HepG2 (cell line): ENCODE measurements at regions not wholly inside any gene's neighbourhood (a gene's known extent, or its start where the extent isn't known, plus 50 kb on each side); places are given as distances from the start of the nearest gene placed in this dataset.

ENCODE experiments used
- AHR ChIP-seq: IDR thresholded peaks from 2 replicates; pipeline ENCODE4 v1.6.1; 2018; ENCODE audit warnings: missing genetic modification reagents, missing compliant biosample characterization
- ARID2 ChIP-seq: sonication (generic); formaldehyde crosslinking; IDR thresholded peaks from 2 replicates; pipeline ENCODE4 v1.8.1; 2022; ENCODE audit warnings: mild to moderate bottlenecking, missing genetic modification reagents, borderline replicate concordance
- CENPX ChIP-seq: sonication (generic); formaldehyde crosslinking; IDR thresholded peaks from 2 replicates; pipeline ENCODE4 v1.9.0; 2021; ENCODE audit warnings: mild to moderate bottlenecking, missing genetic modification reagents, moderate library complexity
- CSRNP2 ChIP-seq: sonication (generic); formaldehyde crosslinking; conservative IDR thresholded peaks from 2 replicates; pipeline ENCODE4 v1.8.0; 2022; ENCODE audit warnings: low read depth, missing genetic modification reagents
- FIP1L1 ChIP-seq: fragments of 200-400 bp; formaldehyde crosslinking; IDR thresholded peaks from 2 replicates; pipeline ENCODE4 v1.6.1; 2018; ENCODE audit warnings: low read depth, mild to moderate bottlenecking, low read length, moderate library complexity, borderline replicate concordance; ENCODE audit not compliant: insufficient read depth
- FOXJ3 ChIP-seq: sonication (generic); formaldehyde crosslinking; IDR thresholded peaks from 2 replicates; pipeline ENCODE4 v1.4.0; 2020; ENCODE audit warnings: missing genetic modification reagents, mild to moderate bottlenecking, borderline replicate concordance
- HDAC6 ChIP-seq: fragments of 200-600 bp; sonication (generic); IDR thresholded peaks from 2 replicates; pipeline ENCODE4 v1.7.0; 2017; ENCODE audit warnings: mild to moderate bottlenecking, antibody characterized with exemption, low read length, low read depth
- HES4 ChIP-seq: sonication (generic); formaldehyde crosslinking; IDR thresholded peaks from 2 replicates; pipeline ENCODE4 v1.9.0; 2021; ENCODE audit warnings: mild to moderate bottlenecking, missing genetic modification reagents, borderline replicate concordance
- NCOA2 ChIP-seq: sonication (generic); formaldehyde crosslinking; IDR thresholded peaks from 2 replicates; pipeline ENCODE4 v1.8.0; 2022; ENCODE audit warnings: inconsistent platforms
- NFE2L2 ChIP-seq: fragments of 150-350 bp; IDR thresholded peaks from 2 replicates; pipeline ENCODE4 v1.6.1; 2014; ENCODE audit warnings: low read length
- NFYB ChIP-seq: sonication (generic); formaldehyde crosslinking; IDR thresholded peaks from 2 replicates; pipeline ENCODE4 v1.4.0; 2020; ENCODE audit warnings: missing genetic modification reagents
- NR2F6 ChIP-seq, 2 experiments: IDR thresholded peaks; 2 replicates each; pipeline ENCODE4 v1.6.1; 2016; ENCODE audit warnings: antibody characterized with exemption in 1 of 2, mild to moderate bottlenecking in 1 of 2
- NR3C1 ChIP-seq: sonication (generic); formaldehyde crosslinking; IDR thresholded peaks from 2 replicates; pipeline ENCODE4 v1.4.0; 2020; ENCODE audit warnings: missing genetic modification reagents
- NRL ChIP-seq: sonication (generic); formaldehyde crosslinking; IDR thresholded peaks from 2 replicates; pipeline ENCODE4 v1.5.0; 2020; ENCODE audit warnings: missing genetic modification reagents, mild to moderate bottlenecking, moderate library complexity, borderline replicate concordance
- SMAD3 ChIP-seq: sonication (generic); formaldehyde crosslinking; IDR thresholded peaks from 2 replicates; pipeline ENCODE4 v1.4.0; 2020; ENCODE audit warnings: missing genetic modification reagents
- TCF7 ChIP-seq: sonication (generic); IDR thresholded peaks from 2 replicates; pipeline ENCODE4 v1.6.1; 2016; ENCODE audit warnings: antibody characterized with exemption, low read depth
- THAP11 ChIP-seq: IDR thresholded peaks from 2 replicates; pipeline ENCODE4 v1.6.1; 2016; ENCODE audit warnings: missing biosample characterization, missing genetic modification reagents
- THAP7 ChIP-seq: sonication (generic); formaldehyde crosslinking; IDR thresholded peaks from 2 replicates; pipeline ENCODE4 v1.8.1; 2023; ENCODE audit warnings: mild to moderate bottlenecking, missing genetic modification reagents
- TSC22D2 ChIP-seq: sonication (generic); formaldehyde crosslinking; IDR thresholded peaks from 2 replicates; pipeline ENCODE4 v1.5.1; 2020; ENCODE audit warnings: missing genetic modification reagents, mild to moderate bottlenecking, borderline replicate concordance
- ZBTB43 ChIP-seq: sonication (generic); formaldehyde crosslinking; conservative IDR thresholded peaks from 2 replicates; pipeline ENCODE4 v1.4.0; 2020; ENCODE audit warnings: missing genetic modification reagents
- ZNF143 ChIP-seq: sonication (generic); formaldehyde crosslinking; IDR thresholded peaks from 2 replicates; pipeline ENCODE4 v1.4.0; 2020; ENCODE audit warnings: missing genetic modification reagents
- ZNF205 ChIP-seq: IDR thresholded peaks from 2 replicates; pipeline ENCODE4 v1.6.1; 2018; ENCODE audit warnings: missing biosample characterization, missing genetic modification reagents
- ZNF367 ChIP-seq: sonication (generic); formaldehyde crosslinking; IDR thresholded peaks from 2 replicates; pipeline ENCODE4 v1.4.0; 2020; ENCODE audit warnings: missing genetic modification reagents, borderline replicate concordance
- ZNF383 ChIP-seq: sonication (generic); formaldehyde crosslinking; IDR thresholded peaks from 2 replicates; pipeline ENCODE4 v1.4.0; 2020; ENCODE audit warnings: missing genetic modification reagents, mild to moderate bottlenecking, borderline replicate concordance
- ZNF501 ChIP-seq: sonication (generic); formaldehyde crosslinking; IDR thresholded peaks from 2 replicates; pipeline ENCODE4 v1.5.1; 2020; ENCODE audit warnings: mild to moderate bottlenecking, moderate library complexity, missing genetic modification reagents
- ZNF704 ChIP-seq: sonication (generic); formaldehyde crosslinking; IDR thresholded peaks from 2 replicates; pipeline ENCODE4 v1.8.1; 2023; ENCODE audit warnings: mild to moderate bottlenecking, inconsistent platforms, moderate library complexity, missing genetic modification reagents, borderline replicate concordance
- ZNF768 ChIP-seq: sonication (generic); formaldehyde crosslinking; IDR thresholded peaks from 2 replicates; pipeline ENCODE4 v1.4.0; 2020; ENCODE audit warnings: missing genetic modification reagents

GRCh38 chr4:114287079-114287696 lies 307.7 kb upstream of the ARSJ start (continued):
- TF ChIP-seq THAP7 (no peak), ZNF704 (CRISPR knock-in tag) (no peak), NCOA2 (peak; percentile 23; the same call in 1 of the 2 replicates), ZNF205 (CRISPR knock-in tag) (no peak), NR3C1 (CRISPR knock-in tag) (no peak), ZNF383 (CRISPR knock-in tag) (no peak), SMAD3 (CRISPR knock-in tag) (no peak), FIP1L1 (no peak), TCF7 (no peak), ZNF143 (CRISPR knock-in tag) (no peak), TSC22D2 (CRISPR knock-in tag) (no peak), ZNF367 (CRISPR knock-in tag) (no peak), CSRNP2 (CRISPR knock-in tag) (no peak), THAP11 (CRISPR knock-in tag) (no peak), ZBTB43 (CRISPR knock-in tag) (no peak), NFE2L2 (no peak), ZNF768 (CRISPR knock-in tag) (no peak), ZNF501 (peak; percentile 60; the same call in 1 of the 2 replicates), NR2F6 (IDR thresholded peaks at IDR 0.05) (no peak), NR2F6 (CRISPR knock-in tag; IDR thresholded peaks at IDR 0.05) (no peak), AHR (CRISPR knock-in tag) (no peak), CENPX (CRISPR knock-in tag) (no peak), HES4 (CRISPR knock-in tag) (no peak), FOXJ3 (CRISPR knock-in tag) (peak; percentile 59; the same call in 1 of the 2 replicates), ARID2 (CRISPR knock-in tag) (no peak), NFYB (no peak), NRL (CRISPR knock-in tag) (no peak), HDAC6 (no peak)
